ENCODE measurements at regions not wholly inside any gene's neighbourhood (a gene's known extent, or its start where the extent isn't known, plus 50 kb on each side); places are given as distances from the start of the nearest gene placed in this dataset.
"Not testable (repeated sequence)": the region's sequence is repeated elsewhere in the genome, so short reads cannot be mapped to it uniquely, and the experiment has no call there.

DNA sequence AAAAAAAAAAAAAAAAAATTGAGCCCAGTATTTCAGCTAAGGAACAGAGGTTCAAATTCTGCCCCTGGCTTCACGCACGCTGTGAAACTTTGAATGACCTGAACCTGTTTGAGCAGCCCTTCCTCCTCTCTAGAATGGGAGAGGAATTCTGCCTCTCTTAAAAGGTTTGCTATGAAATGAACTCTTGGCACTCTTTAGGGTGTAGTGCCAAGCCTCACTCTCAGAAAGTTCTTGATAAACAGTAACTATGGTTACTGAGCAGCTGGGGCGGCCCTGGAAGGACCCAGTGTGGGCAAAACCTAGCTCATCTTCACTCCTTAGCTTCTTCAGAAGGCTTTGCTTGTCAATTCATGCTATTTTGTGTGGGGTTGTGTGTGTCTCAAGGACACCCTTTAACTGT, 73.7 kb downstream of the GEMIN8 start:
- no peak overlapping the region for H3K4me3 ChIP-seq (ENCODE audit: low read depth, low read length)

GRCh38 chrX:13955095-13955647, 74.5 kb downstream of the GEMIN8 start:
- H3K4me3 ChIP-seq (ENCODE audit: low read depth, low read length): no peak overlapping the region

- H3K4me3 ChIP-seq (ENCODE audit: low read depth, low read length): no peak overlapping the region
Observed at GRCh38 chrX:13952581-13952980, 77.1 kb downstream of the GEMIN8 start.

DNA sequence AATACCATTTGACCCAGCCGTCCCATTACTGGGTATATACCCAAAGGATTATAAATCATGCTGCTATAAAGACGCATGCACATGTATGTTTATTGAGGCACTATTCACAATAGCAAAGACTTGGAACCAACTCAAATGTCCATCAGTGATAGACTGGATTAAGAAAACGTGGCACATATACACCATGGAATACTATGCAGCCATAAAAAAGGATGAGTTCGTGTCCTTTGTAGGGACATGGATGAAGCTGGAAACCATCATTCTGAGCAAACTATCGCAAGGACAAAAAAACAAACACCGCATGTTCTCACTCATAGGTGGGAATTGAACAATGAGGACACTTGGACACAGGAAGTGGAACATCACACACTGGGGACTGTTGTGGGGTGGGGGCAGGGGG, 83.5 kb downstream of the GEMIN8 start:
- not testable (repeated sequence) for H3K4me3 ChIP-seq (ENCODE audit: low read depth, low read length)

DNA sequence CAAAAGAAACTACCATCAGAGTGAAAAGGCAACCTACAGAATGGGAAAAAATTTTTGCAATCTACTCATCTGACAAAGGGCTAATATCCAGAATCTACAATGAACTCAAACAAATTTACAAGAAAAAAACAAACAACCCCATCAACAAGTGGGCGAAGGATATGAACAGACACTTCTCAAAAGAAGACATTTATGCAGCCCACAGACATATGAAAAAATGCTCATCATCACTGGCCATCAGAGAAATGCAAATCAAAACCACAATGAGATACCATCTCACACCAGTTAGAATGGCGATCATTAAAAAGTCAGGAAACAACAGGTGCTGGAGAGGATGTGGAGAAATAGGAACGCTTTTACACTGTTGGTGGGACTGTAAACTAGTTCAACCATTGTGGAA, 83.9 kb downstream of the GEMIN8 start:
- not testable (repeated sequence) for H3K4me3 ChIP-seq (ENCODE audit: low read depth, low read length)

DNA sequence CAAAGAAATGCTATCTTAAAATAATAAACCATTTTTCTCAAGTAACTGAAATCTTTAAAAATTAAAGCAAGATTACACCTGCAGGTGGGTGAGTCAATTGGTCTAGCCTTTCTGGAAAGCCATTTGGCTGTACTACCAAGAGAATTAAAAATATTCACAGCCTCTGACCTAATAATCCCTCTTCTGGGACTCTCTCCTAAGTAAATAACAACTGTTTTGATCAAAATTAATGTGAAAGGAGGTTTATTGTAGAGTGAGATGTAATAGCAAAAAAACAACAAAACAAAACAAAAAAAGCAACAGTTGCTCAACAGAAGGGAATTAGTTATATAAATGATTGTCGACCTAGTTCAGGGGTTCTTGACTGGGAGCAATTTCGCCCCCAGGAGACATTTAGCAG, 89.0 kb downstream of the GEMIN8 start:
- H3K4me3 ChIP-seq (ENCODE audit: low read depth, low read length): no peak overlapping the region

- no peak overlapping the region for H3K4me3 ChIP-seq (ENCODE audit: low read depth, low read length)
Observed at GRCh38 chrX:13939741-13940597, 89.7 kb downstream of the GEMIN8 start.

GRCh38 chrX:13938829-13939530, 90.7 kb downstream of the GEMIN8 start:
- peak overlapping the region; percentile 60 for H3K4me3 ChIP-seq (ENCODE audit: low read depth, low read length)

- H3K4me3 ChIP-seq (ENCODE audit: low read depth, low read length): peak overlapping the region; percentile 60
Observed at GRCh38 chrX:13938051-13938828, 91.5 kb downstream of the GEMIN8 start.

GRCh38 chrX:13937370-13938050, 92.2 kb downstream of the GEMIN8 start:
- peak overlapping the region; percentile 60 for H3K4me3 ChIP-seq (ENCODE audit: low read depth, low read length)

GRCh38 chrX:13936521-13937225, 93.0 kb downstream of the GEMIN8 start:
- H3K4me3 ChIP-seq (ENCODE audit: low read depth, low read length): peak overlapping the region; percentile 60

- no peak overlapping the region for H3K4me3 ChIP-seq (ENCODE audit: low read depth, low read length)
Observed at GRCh38 chrX:13934731-13935130, 95.0 kb downstream of the GEMIN8 start.

DNA sequence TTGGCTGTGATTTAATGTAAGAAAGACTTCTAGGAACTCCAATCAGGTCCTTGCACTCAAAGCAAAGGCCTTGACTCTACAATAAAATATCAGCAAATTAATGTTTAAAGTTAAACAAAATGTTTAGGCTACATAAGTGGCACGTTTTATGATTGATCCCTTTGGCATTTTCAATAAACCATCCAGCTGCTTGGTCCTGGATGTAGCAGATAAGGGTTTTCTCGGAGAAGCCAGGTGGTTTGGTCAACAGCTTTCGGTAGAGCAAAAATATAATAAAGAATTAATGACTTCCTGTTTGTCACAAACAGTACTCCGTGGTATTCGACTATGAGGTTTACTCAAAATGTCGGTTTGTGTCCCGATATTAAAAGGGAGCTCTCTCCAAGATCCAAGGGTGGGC, 95.8 kb downstream of the GEMIN8 start:
- H3K4me3 ChIP-seq (ENCODE audit: low read depth, low read length): no peak overlapping the region

DNA sequence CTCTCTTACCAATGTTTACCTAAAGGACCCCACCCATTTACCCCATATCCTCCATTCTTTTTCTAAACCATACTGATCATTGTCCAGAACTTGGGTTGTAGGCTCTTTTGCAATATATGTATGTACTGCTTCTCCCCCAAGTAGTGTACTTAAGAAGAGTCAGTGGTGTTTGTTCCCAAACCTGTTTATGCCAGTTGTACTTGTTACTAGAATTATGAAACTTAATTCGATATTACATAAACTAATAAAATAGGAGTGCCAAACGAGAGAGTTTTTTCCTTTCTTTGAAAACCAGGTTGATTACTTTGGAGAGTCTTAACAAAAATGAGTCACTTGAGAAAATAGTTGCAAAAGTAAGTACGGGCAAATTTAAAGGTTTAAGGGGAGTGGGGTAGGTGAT, 96.3 kb downstream of the GEMIN8 start:
- no peak overlapping the region for H3K4me3 ChIP-seq (ENCODE audit: low read depth, low read length)

DNA sequence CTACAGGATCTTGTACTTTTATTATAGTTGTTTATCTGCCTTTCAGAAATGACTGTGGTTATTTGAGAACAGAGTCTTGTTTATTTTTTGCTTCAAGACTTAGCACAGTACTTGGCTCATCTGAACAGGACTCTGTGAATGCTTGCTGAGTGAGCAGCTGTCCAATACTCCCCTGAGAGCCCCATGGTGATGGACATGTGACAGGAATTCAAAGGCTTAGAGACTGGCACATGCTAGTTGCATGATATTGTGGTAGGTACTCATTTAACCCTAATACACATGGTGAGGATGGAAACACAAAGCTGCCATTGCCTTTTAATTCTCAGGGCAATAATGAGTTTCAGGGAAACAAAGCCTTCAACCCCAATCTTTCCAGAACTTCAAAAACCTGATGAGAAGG, 97.3 kb downstream of the GEMIN8 start:
- H3K4me3 ChIP-seq (ENCODE audit: low read depth, low read length): no peak overlapping the region

DNA sequence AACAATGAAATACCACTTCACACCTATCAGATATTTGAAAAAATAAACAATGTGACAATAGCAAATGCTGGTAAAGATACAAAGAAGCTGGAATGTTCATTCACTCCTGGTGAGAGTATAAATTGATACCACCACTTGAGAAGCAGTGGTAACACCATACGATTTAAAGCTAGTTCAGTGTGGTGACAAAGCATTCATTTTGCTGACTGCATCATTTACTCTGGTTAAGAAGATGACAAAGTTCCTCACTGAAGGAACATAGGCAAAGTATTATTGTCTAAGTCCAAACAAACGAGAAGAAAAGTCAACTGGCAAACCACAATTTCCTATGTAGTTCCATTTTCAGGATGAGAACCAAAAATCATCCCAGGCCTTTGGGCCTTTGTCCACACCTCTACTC, 102.5 kb downstream of the GEMIN8 start:
- no peak overlapping the region for H3K4me3 ChIP-seq (ENCODE audit: low read depth, low read length)

- H3K4me3 ChIP-seq (ENCODE audit: low read depth, low read length): no peak overlapping the region
Observed at GRCh38 chrX:13923845-13924244, 105.8 kb downstream of the GEMIN8 start.

DNA sequence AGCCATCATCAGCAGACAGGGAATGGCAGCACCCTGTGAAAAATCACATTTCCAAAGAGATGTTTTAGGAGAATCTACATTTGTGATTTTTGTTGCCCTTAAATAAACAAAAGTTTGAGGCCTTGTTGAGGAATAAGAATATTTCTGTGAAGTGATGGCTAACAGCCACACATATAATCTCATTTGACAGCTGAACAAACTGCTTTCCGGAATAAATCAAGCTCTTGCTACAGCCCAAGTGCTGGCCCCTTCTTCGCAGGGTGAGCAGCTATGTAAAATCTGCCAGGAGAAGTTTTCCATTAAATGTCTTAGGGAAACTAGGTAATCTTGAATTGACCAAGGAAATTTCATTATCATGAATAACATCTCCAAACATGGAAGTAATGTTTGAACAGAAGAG, 106.4 kb upstream of the GPM6B start:
- H3K4me3 ChIP-seq (ENCODE audit: low read depth, low read length): no peak overlapping the region

GRCh38 chrX:13917507-13917906, 100.6 kb upstream of the GPM6B start:
- H3K4me3 ChIP-seq (ENCODE audit: low read depth, low read length): no peak overlapping the region

DNA sequence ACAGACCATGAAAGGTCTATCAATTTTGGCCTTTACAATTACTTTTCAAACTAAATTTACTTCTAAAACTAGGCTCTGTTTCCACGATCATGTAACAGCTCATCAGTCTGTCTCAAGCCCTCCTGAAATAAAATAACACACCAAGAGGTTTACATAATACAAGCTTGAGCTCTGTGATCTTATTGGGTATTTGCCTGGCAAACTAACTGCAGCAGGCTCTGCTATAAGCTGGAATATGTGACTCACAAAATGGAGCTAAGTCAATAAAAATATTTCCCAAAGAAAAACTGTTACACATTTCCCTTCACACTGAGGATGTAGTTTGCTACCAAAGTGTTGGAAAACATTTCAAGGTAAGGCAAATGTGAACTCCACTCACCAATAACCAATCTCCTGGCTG, 94.7 kb upstream of the GPM6B start:
- H3K4me3 ChIP-seq (ENCODE audit: low read depth, low read length): no peak overlapping the region

Measured in iPS-11a (cell line).